Spleen (tissue), 11 donors: ENCODE measurements at regions not wholly inside any gene's neighbourhood (a gene's known extent, or its start where the extent isn't known, plus 50 kb on each side); places are given as distances from the start of the nearest gene placed in this dataset.
A peak's percentile ranks its signal among the peaks of the same experiment; 100 is the strongest.

ENCODE experiments used
- DNase-seq: peaks from one replicate; pipeline ENCODE4 v3.0.0-alpha.2; 2020
- H3K27ac ChIP-seq, 8 donors: fragments of 200-600 bp; sonication (generic) in 7 of 8; 1 replicate in 4 of 8; 2 replicates in 4 of 8; pipeline versions ENCODE4 v1.5.0 to v1.8.0; 2016 to 2021; ENCODE audit warnings: inconsistent platforms in 4 of 8, mild to moderate bottlenecking in 4 of 8, moderate library complexity in 1 of 8
- H3K27me3 ChIP-seq, 7 donors: fragments of 200-600 bp; sonication (generic) in 6 of 7; replicated peaks in 1 of 7; 1 replicate in 4 of 7; 2 replicates in 3 of 7; pipeline versions ENCODE4 v1.5.0 to v1.8.0; 2016 to 2021; ENCODE audit warnings: inconsistent platforms in 3 of 7, mild to moderate bottlenecking in 1 of 7
- H3K36me3 ChIP-seq, 6 donors: fragments of 200-600 bp; sonication (generic) in 5 of 6; 1 replicate in 4 of 6; 2 replicates in 2 of 6; pipeline versions ENCODE4 v1.5.0 to v1.8.0; 2016 to 2021; ENCODE audit warnings: inconsistent platforms in 2 of 6
- H3K4me1 ChIP-seq, 6 donors: fragments of 200-600 bp; sonication (generic) in 5 of 6; 1 replicate in 3 of 6; 2 replicates in 3 of 6; pipeline versions ENCODE4 v1.5.0 to v1.8.0; 2016 to 2021; ENCODE audit warnings: inconsistent platforms in 3 of 6
- H3K4me3 ChIP-seq, 8 donors: fragments of 200-600 bp; sonication (generic) in 7 of 8; 1 replicate in 4 of 8; 2 replicates in 4 of 8; pipeline versions ENCODE4 v1.5.0 to v1.8.0; 2016 to 2021; ENCODE audit warnings: inconsistent platforms in 4 of 8, mild to moderate bottlenecking in 4 of 8, moderate library complexity in 2 of 8
- H3K9me3 ChIP-seq, 8 donors: fragments of 200-600 bp; sonication (generic) in 7 of 8; 1 replicate in 4 of 8; 2 replicates in 4 of 8; pipeline versions ENCODE4 v1.5.0 to v1.8.0; 2016 to 2021; ENCODE audit warnings: inconsistent platforms in 4 of 8
- CTCF ChIP-seq, 11 experiments: fragments of 200-600 bp in 7 of 11; fragments of 450-650 bp in 4 of 11; sonication (generic) in 4 of 11; IDR thresholded peaks in 8 of 11; conservative IDR thresholded peaks in 3 of 11; 1 replicate in 7 of 11; 2 replicates in 4 of 11; pipeline versions ENCODE4 v1.4.0 to v1.8.0; 2016 to 2021; ENCODE audit warnings: antibody characterized with exemption in 11 of 11, inconsistent platforms in 4 of 11, mild to moderate bottlenecking in 1 of 11
- POLR2A ChIP-seq, 3 donors: fragments of 450-650 bp; IDR thresholded peaks; one replicate each; pipeline ENCODE4 v1.5.1; 2017; ENCODE audit warnings: antibody characterized with exemption in 3 of 3, mild to moderate bottlenecking in 1 of 3
- POLR2AphosphoS5 ChIP-seq, 3 donors: sonication (generic); formaldehyde crosslinking; IDR thresholded peaks; one replicate each; pipeline ENCODE4 v1.5.1; 2017; ENCODE audit warnings: antibody characterized with exemption in 3 of 3
- WGBS, 5 donors: extraction: QIAGEN DNeasy Blood & Tissue Kit in 3 of 5; methylation state at CpG; one replicate each; pipeline versions ENCODE4 v1.1.5 to v1.1.7; 2013 to 2018; 5-methylcytosine and 5-hydroxymethylcytosine counted together
- intact Hi-C: fragments of 100-400 bp; cut with DNase I; formaldehyde crosslinking; loops from one replicate; pipeline ENCODE4 v1.15.0; 2023; ENCODE audit warnings: low total_unique reads
- donor health status: healthy with polysubstance abuse.
- donor health status: DM: no; HTN: no; CAD: no; lungs with moderate emphysema.
- donor health status: DM: no; HTN: no; CAD: no.
- donor health status: Bipolar disorder and iron deficiency.
- donor health status: healthy.
- donor health status: DM: no; HTN: no; CAD: no.
- donor health status: DM: yes; HTN: yes; CAD: no.

- H3K27me3 ChIP-seq, result no peaks in the 10 kb centered on the region
- TF ChIP-seq POLR2AphosphoS5 (IDR thresholded peaks at IDR 0.05), result no peak
- no peak for TF ChIP-seq CTCF (IDR thresholded peaks at IDR 0.05 in 8 of 11, conservative IDR thresholded peaks at IDR 0.05 in 3 of 11)
- TF ChIP-seq POLR2A (IDR thresholded peaks at IDR 0.05), result no peak
- intact Hi-C loops, result loop anchor here (5.0 to 10.0 kb wide), 2 partner anchors 259 to 662 kb away; no protein-coding TSS in a partner anchor
Measured at GRCh38 chr10:113384181-113384580, 168.7 kb upstream of the HABP2 start.

GRCh38 chr10:113385021-113385999 lies 167.5 kb upstream of the HABP2 start:
- intact Hi-C loops, result loop anchor here (5.0 to 10.0 kb wide), 2 partner anchors 261 to 903 kb away; no protein-coding TSS in a partner anchor
- 19 to 26% (median 22%) methylated on average over 18 of the region's 18 CpGs for WGBS, 5 donors
- peak overlapping the region in 1 of 8 donors; percentile 17 for H3K4me3 ChIP-seq

More at GRCh38 chr10:113384181-113384580, 168.7 kb upstream of the HABP2 start:
- Histone ChIP-seq H3K9me3 (no peaks in the 10 kb centered on the region), H3K36me3 (no peaks in the 10 kb centered on the region), H3K4me1 (peaks cover 0 to 45% (median 32%) of the 10 kb centered on the region in 6 donors), H3K4me3 (no peak overlapping the region), H3K27ac (no peak overlapping the region)
- WGBS, 5 donors, result 77 to 97% (median 90%) methylated on average over 4 of the region's 4 CpGs
- no peak for DNase-seq

GRCh38 chr10:113386005-113386404 lies 166.8 kb upstream of the HABP2 start:
- no peaks in the 10 kb centered on the region for H3K9me3 ChIP-seq
- no peaks in the 10 kb centered on the region for H3K36me3 ChIP-seq
- 33 to 61% (median 49%) methylated on average over 3 of the region's 3 CpGs for WGBS, 5 donors
- intact Hi-C loops, result loop anchor here (5.0 to 10.0 kb wide), 2 partner anchors 261 to 904 kb away; no protein-coding TSS in a partner anchor
- no peak overlapping the region for H3K27ac ChIP-seq
- no peak for TF ChIP-seq POLR2AphosphoS5 (IDR thresholded peaks at IDR 0.05)
- TF ChIP-seq POLR2A (IDR thresholded peaks at IDR 0.05), result no peak
- no peak for DNase-seq
- H3K4me1 ChIP-seq, result peaks cover 0 to 44% (median 32%) of the 10 kb centered on the region in 6 donors
- no peaks in the 10 kb centered on the region for H3K27me3 ChIP-seq
- H3K4me3 ChIP-seq, result no peak overlapping the region

More at GRCh38 chr10:113385021-113385999, 167.5 kb upstream of the HABP2 start:
- no peaks in the 10 kb centered on the region for H3K36me3 ChIP-seq
- peak in 1 of 3 donors; percentile 43 for TF ChIP-seq POLR2AphosphoS5 (IDR thresholded peaks at IDR 0.05)
- no peak for TF ChIP-seq POLR2A (IDR thresholded peaks at IDR 0.05)
- peak; percentile 59 to 86 (median 75) for TF ChIP-seq CTCF (IDR thresholded peaks at IDR 0.05 in 8 of 11, conservative IDR thresholded peaks at IDR 0.05 in 3 of 11)
- DNase-seq, result peak; percentile 86
- no peaks in the 10 kb centered on the region for H3K9me3 ChIP-seq
- H3K27me3 ChIP-seq, result no peaks in the 10 kb centered on the region
- peaks cover 0 to 45% (median 32%) of the 10 kb centered on the region in 6 donors for H3K4me1 ChIP-seq
- no peak overlapping the region for H3K27ac ChIP-seq

GRCh38 chr10:113389969-113390368 lies 162.9 kb upstream of the HABP2 start:
- DNase-seq, result no peak
- Histone ChIP-seq H3K27me3 (no peaks in the 10 kb centered on the region), H3K36me3 (no peaks in the 10 kb centered on the region), H3K4me1 (peaks cover 0 to 14% (median 7%) of the 10 kb centered on the region in 6 donors), H3K9me3 (no peaks in the 10 kb centered on the region), H3K27ac (no peak overlapping the region), H3K4me3 (no peak overlapping the region)
- intact Hi-C loops, result loop anchor here (5.0 to 10.0 kb wide), 2 partner anchors 265 to 908 kb away; no protein-coding TSS in a partner anchor
- 80 to 97% (median 87%) methylated on average over 5 of the region's 5 CpGs for WGBS, 5 donors
- TF ChIP-seq POLR2AphosphoS5 (IDR thresholded peaks at IDR 0.05) (no peak), POLR2A (IDR thresholded peaks at IDR 0.05) (no peak), CTCF (IDR thresholded peaks at IDR 0.05 in 8 of 11, conservative IDR thresholded peaks at IDR 0.05 in 3 of 11) (no peak)
